ENCODE measurements at regions not wholly inside any gene's neighbourhood (a gene's known extent, or its start where the extent isn't known, plus 50 kb on each side); places are given as distances from the start of the nearest gene placed in this dataset.

DNA sequence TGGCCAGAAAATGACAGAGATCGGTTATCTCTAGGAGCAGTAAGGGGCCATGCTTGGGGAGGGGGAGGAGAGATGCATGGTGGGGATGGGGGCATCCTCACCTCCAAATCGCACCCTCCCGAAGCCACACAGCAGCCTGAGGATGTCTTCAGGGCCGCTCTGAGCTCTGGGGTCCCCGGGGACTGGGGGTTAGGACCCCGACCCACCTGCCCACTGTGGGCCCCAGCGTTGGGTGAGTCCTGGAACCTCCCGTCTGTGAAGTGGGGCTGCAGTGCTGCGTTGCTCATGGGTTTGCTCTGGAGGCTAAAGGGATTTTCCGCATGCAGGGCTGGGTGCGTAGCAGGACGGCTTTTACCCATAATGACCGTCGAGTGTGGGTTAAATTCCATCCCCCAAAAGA is 1046.3 kb downstream of the BRD1 start:
- TF ChIP-seq, protein P1, sequence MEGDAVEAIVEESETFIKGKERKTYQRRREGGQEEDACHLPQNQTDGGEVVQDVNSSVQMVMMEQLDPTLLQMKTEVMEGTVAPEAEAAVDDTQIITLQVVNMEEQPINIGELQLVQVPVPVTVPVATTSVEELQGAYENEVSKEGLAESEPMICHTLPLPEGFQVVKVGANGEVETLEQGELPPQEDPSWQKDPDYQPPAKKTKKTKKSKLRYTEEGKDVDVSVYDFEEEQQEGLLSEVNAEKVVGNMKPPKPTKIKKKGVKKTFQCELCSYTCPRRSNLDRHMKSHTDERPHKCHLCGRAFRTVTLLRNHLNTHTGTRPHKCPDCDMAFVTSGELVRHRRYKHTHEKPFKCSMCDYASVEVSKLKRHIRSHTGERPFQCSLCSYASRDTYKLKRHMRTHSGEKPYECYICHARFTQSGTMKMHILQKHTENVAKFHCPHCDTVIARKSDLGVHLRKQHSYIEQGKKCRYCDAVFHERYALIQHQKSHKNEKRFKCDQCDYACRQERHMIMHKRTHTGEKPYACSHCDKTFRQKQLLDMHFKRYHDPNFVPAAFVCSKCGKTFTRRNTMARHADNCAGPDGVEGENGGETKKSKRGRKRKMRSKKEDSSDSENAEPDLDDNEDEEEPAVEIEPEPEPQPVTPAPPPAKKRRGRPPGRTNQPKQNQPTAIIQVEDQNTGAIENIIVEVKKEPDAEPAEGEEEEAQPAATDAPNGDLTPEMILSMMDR (IDR thresholded peaks at IDR 0.05) = no peak
- no peak for TF ChIP-seq ZFX (IDR thresholded peaks at IDR 0.05; ENCODE audit: borderline replicate concordance)
